Hepatocyte (in vitro differentiated cells): ENCODE measurements at regions not wholly inside any gene's neighbourhood (a gene's known extent, or its start where the extent isn't known, plus 50 kb on each side); places are given as distances from the start of the nearest gene placed in this dataset.
A peak's percentile ranks its signal among the peaks of the same experiment; 100 is the strongest.

Experiments used
- DNase-seq: peaks from one replicate; pipeline ENCODE4 v3.0.0-alpha.2; 2016; ENCODE audit warnings: low spot score
- H2AFZ ChIP-seq: fragments of 200-600 bp; sonication (generic); 2 replicates; pipeline ENCODE4 v1.6.0; 2016; ENCODE audit warnings: antibody characterized with exemption, mild to moderate bottlenecking
- H3K27ac ChIP-seq: fragments of 200-600 bp; sonication (generic); 2 replicates; pipeline ENCODE4 v1.5.1; 2016; ENCODE audit warnings: mild to moderate bottlenecking
- H3K27me3 ChIP-seq: fragments of 200-600 bp; sonication (generic); 2 replicates; pipeline ENCODE4 v1.6.1; 2016
- H3K36me3 ChIP-seq: fragments of 200-600 bp; sonication (generic); replicated peaks from 2 replicates; pipeline ENCODE4 v1.5.1; 2016; ENCODE audit warnings: low read depth; ENCODE audit not compliant: insufficient read depth
- H3K4me1 ChIP-seq: fragments of 200-600 bp; sonication (generic); 2 replicates; pipeline ENCODE4 v1.5.1; 2016; ENCODE audit warnings: mild to moderate bottlenecking, moderate library complexity; ENCODE audit not compliant: insufficient read depth
- H3K4me2 ChIP-seq: fragments of 200-600 bp; sonication (generic); 2 replicates; pipeline ENCODE4 v1.6.0; 2016
- H3K4me3 ChIP-seq: fragments of 200-600 bp; sonication (generic); 2 replicates; pipeline ENCODE4 v1.5.1; 2016; ENCODE audit warnings: mild to moderate bottlenecking
- H3K79me2 ChIP-seq: fragments of 200-600 bp; sonication (generic); 2 replicates; pipeline ENCODE4 v1.6.0; 2017; ENCODE audit warnings: mild to moderate bottlenecking
- H3K9me2 ChIP-seq: fragments of 200-600 bp; sonication (generic); replicated peaks from 2 replicates; pipeline ENCODE4 v1.6.0; 2017; ENCODE audit warnings: mild to moderate bottlenecking; ENCODE audit not compliant: insufficient read depth
- H3K9me3 ChIP-seq: fragments of 200-600 bp; sonication (generic); 2 replicates; pipeline ENCODE4 v1.5.1; 2016; ENCODE audit warnings: low read depth, mild to moderate bottlenecking
- H4K20me1 ChIP-seq: fragments of 200-600 bp; sonication (generic); 2 replicates; pipeline ENCODE4 v1.6.0; 2016; ENCODE audit warnings: mild to moderate bottlenecking; ENCODE audit not compliant: insufficient read depth, poor library complexity, severe bottlenecking
- CTCF ChIP-seq: fragments of 200-600 bp; sonication (generic); IDR thresholded peaks from 2 replicates; pipeline ENCODE4 v1.5.1; 2016; ENCODE audit warnings: antibody characterized with exemption, mild to moderate bottlenecking; ENCODE audit not compliant: poor library complexity
- EZH2 ChIP-seq: fragments of 200-600 bp; sonication (generic); IDR thresholded peaks from 2 replicates; pipeline ENCODE4 v1.6.1; 2016; ENCODE audit warnings: antibody characterized with exemption, mild to moderate bottlenecking, borderline replicate concordance
- EZH2phosphoT487 ChIP-seq: fragments of 200-600 bp; sonication (generic); IDR thresholded peaks from one replicate; pipeline ENCODE4 v1.6.1; 2018; ENCODE audit warnings: antibody characterized with exemption, mild to moderate bottlenecking, low read depth, moderate library complexity; ENCODE audit not compliant: unreplicated experiment, severe bottlenecking
- WGBS: methylation state at CpG from one replicate; pipeline ENCODE4 v1.1.6; 2016; ENCODE audit warnings: low lambda C conversion rate; ENCODE audit errors: missing lambda C conversion rate; 5-methylcytosine and 5-hydroxymethylcytosine counted together

- H3K4me1 ChIP-seq, result no peaks in the 10 kb centered on the region
- no peak overlapping the region for H2AFZ ChIP-seq
- H3K4me3 ChIP-seq, result no peak overlapping the region
- no peaks in the 10 kb centered on the region for H3K9me2 ChIP-seq
- H3K4me2 ChIP-seq, result no peak overlapping the region
- H3K36me3 ChIP-seq, result no peaks in the 10 kb centered on the region
- H3K9me3 ChIP-seq, result no peaks in the 10 kb centered on the region
- H3K27me3 ChIP-seq, result peaks cover 3% of the 10 kb centered on the region
- H3K27ac ChIP-seq, result no peak overlapping the region
- H4K20me1 ChIP-seq, result no peaks in the 10 kb centered on the region
- TF ChIP-seq EZH2phosphoT487 (no peak), EZH2 (no peak), CTCF (no peak)
- 82% methylated on average over 4 of the region's 4 CpGs for WGBS
- no peak for DNase-seq
- no peaks in the 10 kb centered on the region for H3K79me2 ChIP-seq
Measured at GRCh38 chr7:69173341-69173740, 424.9 kb upstream of the AUTS2 start.

GRCh38 chr7:69173846-69174245 is 424.4 kb upstream of the AUTS2 start:
- 38% methylated on average over 1 of the region's 1 CpG for WGBS

GRCh38 chr7:69176841-69177240 is 421.4 kb upstream of the AUTS2 start:
- H3K9me3 ChIP-seq, result no peaks in the 10 kb centered on the region
- H3K79me2 ChIP-seq, result no peaks in the 10 kb centered on the region
- H3K4me1 ChIP-seq, result no peaks in the 10 kb centered on the region
- H3K4me2 ChIP-seq, result no peak overlapping the region
- peaks cover 3% of the 10 kb centered on the region for H3K27me3 ChIP-seq
- H3K27ac ChIP-seq, result no peak overlapping the region
- H4K20me1 ChIP-seq, result no peaks in the 10 kb centered on the region
- no peak for TF ChIP-seq CTCF
- TF ChIP-seq EZH2, result no peak
- no peak for TF ChIP-seq EZH2phosphoT487
- no peaks in the 10 kb centered on the region for H3K36me3 ChIP-seq
- WGBS, result 59% methylated on average over 2 of the region's 2 CpGs
- H2AFZ ChIP-seq, result no peak overlapping the region
- no peak overlapping the region for H3K4me3 ChIP-seq
- DNase-seq, result no peak
- H3K9me2 ChIP-seq, result no peaks in the 10 kb centered on the region

More at GRCh38 chr7:69173846-69174245, 424.4 kb upstream of the AUTS2 start:
- Histone ChIP-seq H4K20me1 (no peaks in the 10 kb centered on the region), H3K4me2 (no peak overlapping the region), H3K4me1 (no peaks in the 10 kb centered on the region), H3K27ac (no peak overlapping the region), H2AFZ (no peak overlapping the region), H3K79me2 (no peaks in the 10 kb centered on the region), H3K9me3 (no peaks in the 10 kb centered on the region), H3K36me3 (no peaks in the 10 kb centered on the region), H3K27me3 (peaks cover 3% of the 10 kb centered on the region), H3K4me3 (no peak overlapping the region), H3K9me2 (no peaks in the 10 kb centered on the region)
- DNase-seq, result peak; percentile 40
- TF ChIP-seq CTCF, result no peak
- no peak for TF ChIP-seq EZH2
- no peak for TF ChIP-seq EZH2phosphoT487

GRCh38 chr7:69177461-69177861 is 420.8 kb upstream of the AUTS2 start:
- Histone ChIP-seq H4K20me1 (no peaks in the 10 kb centered on the region), H3K4me3 (no peak overlapping the region), H3K4me1 (no peaks in the 10 kb centered on the region), H2AFZ (no peak overlapping the region), H3K27ac (no peak overlapping the region), H3K27me3 (peaks cover 3% of the 10 kb centered on the region), H3K9me3 (no peaks in the 10 kb centered on the region), H3K36me3 (no peaks in the 10 kb centered on the region), H3K9me2 (no peaks in the 10 kb centered on the region), H3K4me2 (no peak overlapping the region), H3K79me2 (no peaks in the 10 kb centered on the region)
- TF ChIP-seq CTCF (no peak), EZH2phosphoT487 (no peak), EZH2 (no peak)
- 46% methylated on average over 5 of the region's 5 CpGs for WGBS
- DNase-seq, result no peak
